PFSK-1 (cell line): ENCODE measurements at regions not wholly inside any gene's neighbourhood (a gene's known extent, or its start where the extent isn't known, plus 50 kb on each side); places are given as distances from the start of the nearest gene placed in this dataset.

Experiments
- FOXP2 ChIP-seq: optimal IDR thresholded peaks from 2 replicates; pipeline ENCODE3; 2011; ENCODE audit warnings: borderline replicate concordance, control low read depth, inconsistent platforms; ENCODE audit not compliant: insufficient read depth; ENCODE audit errors: extremely low read length, extremely low read depth
- POLR2AphosphoS5 ChIP-seq: IDR thresholded peaks from 2 replicates; pipeline ENCODE4 v1.6.1; 2012; ENCODE audit warnings: low read depth, mild to moderate bottlenecking, control low read depth, low read length, moderate library complexity
- SIN3A ChIP-seq: IDR thresholded peaks from 2 replicates; pipeline ENCODE4 v1.6.1; 2012; ENCODE audit warnings: mild to moderate bottlenecking, low read length, moderate library complexity, borderline replicate concordance; ENCODE audit not compliant: insufficient read depth
- TAF1 ChIP-seq: IDR thresholded peaks from 2 replicates; pipeline ENCODE4 v1.6.1; 2012; ENCODE audit warnings: low read length, control low read depth, borderline replicate concordance; ENCODE audit not compliant: insufficient read depth
- TF ChIP-seq, protein P1 (sequence below), 2 experiments: IDR thresholded peaks; 2 replicates each; pipeline versions ENCODE4 v1.6.1 to v1.8.0; 2011 to 2012; ENCODE audit warnings: low read depth in 2 of 2, low read length in 2 of 2, control low read depth in 1 of 2, inconsistent platforms in 1 of 2, mild to moderate bottlenecking in 1 of 2, moderate library complexity in 1 of 2; ENCODE audit not compliant: insufficient read depth in 1 of 2

DNA sequence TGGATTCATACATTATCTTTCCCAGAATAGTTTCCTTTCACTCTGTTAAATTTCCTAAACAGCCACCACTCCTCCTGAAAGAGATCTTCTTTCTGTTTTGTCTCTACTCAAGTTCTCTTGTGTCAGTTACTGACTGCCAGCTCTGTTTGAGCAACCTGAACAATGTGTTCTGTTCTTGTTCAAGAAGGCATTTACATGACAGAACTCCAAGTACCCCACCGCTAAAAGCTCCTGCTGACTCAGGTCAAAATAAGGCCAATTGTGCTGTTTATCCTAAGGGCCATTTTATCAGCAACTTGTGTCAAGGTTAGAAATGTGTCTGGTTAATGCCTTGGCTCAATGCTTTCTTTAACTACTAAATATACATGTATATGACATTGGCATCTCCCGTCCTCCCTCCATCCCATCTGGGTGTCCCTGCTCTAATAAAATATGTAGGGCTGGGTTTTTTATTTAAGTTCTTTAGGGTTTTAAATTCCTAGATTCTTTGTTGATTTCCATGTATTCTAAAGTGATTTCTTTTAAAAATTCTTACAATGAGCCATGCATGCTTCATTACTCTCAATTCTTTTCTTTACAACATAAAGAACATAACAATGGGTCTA, 144.3 kb upstream of the PAQR3 start:
- TF ChIP-seq TAF1: no peak
- no peak for TF ChIP-seq FOXP2
- TF ChIP-seq POLR2AphosphoS5: no peak
- TF ChIP-seq SIN3A: no peak
- TF ChIP-seq, protein P1, sequence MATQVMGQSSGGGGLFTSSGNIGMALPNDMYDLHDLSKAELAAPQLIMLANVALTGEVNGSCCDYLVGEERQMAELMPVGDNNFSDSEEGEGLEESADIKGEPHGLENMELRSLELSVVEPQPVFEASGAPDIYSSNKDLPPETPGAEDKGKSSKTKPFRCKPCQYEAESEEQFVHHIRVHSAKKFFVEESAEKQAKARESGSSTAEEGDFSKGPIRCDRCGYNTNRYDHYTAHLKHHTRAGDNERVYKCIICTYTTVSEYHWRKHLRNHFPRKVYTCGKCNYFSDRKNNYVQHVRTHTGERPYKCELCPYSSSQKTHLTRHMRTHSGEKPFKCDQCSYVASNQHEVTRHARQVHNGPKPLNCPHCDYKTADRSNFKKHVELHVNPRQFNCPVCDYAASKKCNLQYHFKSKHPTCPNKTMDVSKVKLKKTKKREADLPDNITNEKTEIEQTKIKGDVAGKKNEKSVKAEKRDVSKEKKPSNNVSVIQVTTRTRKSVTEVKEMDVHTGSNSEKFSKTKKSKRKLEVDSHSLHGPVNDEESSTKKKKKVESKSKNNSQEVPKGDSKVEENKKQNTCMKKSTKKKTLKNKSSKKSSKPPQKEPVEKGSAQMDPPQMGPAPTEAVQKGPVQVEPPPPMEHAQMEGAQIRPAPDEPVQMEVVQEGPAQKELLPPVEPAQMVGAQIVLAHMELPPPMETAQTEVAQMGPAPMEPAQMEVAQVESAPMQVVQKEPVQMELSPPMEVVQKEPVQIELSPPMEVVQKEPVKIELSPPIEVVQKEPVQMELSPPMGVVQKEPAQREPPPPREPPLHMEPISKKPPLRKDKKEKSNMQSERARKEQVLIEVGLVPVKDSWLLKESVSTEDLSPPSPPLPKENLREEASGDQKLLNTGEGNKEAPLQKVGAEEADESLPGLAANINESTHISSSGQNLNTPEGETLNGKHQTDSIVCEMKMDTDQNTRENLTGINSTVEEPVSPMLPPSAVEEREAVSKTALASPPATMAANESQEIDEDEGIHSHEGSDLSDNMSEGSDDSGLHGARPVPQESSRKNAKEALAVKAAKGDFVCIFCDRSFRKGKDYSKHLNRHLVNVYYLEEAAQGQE (IDR thresholded peaks at IDR 0.05; ENCODE audit: insufficient read depth in 1 of 2, low read depth in 2 of 2, low read length in 2 of 2): no peak

DNA sequence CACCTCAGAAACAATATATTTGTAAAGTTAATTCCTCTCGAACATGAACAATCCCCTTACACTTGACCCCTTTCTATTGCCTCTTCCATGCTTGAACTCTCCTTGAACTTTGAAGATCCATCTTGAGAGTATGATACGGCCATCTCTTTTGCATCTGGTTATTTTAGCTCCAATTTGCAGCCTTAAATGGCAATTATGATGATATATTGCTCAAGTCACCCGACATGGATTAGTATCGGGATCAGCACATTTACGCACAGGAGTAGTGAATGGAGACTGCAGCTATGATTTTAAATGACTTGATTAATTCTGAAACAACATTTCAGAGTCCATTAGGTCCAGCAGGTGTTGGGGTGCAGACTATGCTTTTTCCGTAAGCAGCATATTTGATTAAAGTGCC, 143.8 kb upstream of the PAQR3 start:
- TF ChIP-seq POLR2AphosphoS5: no peak
- no peak for TF ChIP-seq SIN3A
- TF ChIP-seq, protein P1 (IDR thresholded peaks at IDR 0.05; ENCODE audit: insufficient read depth in 1 of 2, low read depth in 2 of 2, low read length in 2 of 2): no peak
- no peak for TF ChIP-seq FOXP2
- TF ChIP-seq TAF1: no peak

DNA sequence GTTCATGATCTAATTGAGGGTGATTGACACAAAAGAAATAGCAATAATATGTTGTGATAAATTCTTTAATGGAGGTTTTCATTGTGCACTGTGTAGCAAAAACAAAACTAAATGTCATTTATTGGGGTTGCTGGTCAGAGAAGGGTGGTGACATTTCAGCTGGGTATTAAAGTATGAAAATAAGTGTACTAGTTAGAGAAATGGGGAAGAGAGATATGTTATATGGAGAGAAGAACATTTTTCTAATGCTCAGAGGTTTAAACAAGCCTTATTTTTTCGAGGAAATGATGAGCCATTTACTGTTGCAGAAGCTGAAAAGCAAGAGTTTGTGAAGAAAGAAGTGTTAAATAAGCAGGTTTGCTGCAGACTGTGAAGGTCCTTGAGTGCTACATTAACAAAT, 142.7 kb upstream of the PAQR3 start:
- TF ChIP-seq, protein P1 (IDR thresholded peaks at IDR 0.05; ENCODE audit: insufficient read depth in 1 of 2, low read depth in 2 of 2, low read length in 2 of 2): no peak
- TF ChIP-seq TAF1: no peak
- TF ChIP-seq SIN3A: no peak
- no peak for TF ChIP-seq POLR2AphosphoS5
- TF ChIP-seq FOXP2: no peak

DNA sequence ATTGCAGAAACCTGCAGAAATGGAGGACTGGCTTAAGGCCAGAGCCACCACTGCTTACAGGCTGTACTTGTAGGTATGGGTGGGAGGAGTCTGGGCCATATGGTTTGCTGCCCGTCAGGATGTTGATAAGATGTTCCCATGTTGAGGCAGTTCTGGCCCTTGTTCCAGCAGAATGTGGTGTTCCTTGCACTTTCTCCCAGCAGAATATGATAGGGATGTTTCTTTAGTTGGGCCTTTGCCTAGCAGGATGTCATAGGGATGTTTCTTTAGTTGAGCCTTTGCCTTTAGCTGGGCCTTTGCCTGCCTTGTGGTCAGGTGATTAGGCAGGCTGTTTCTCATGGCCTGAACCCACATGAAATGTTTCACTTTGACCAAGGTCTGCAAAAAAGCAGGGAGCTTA, 139.1 kb upstream of the PAQR3 start:
- TF ChIP-seq, protein P1 (IDR thresholded peaks at IDR 0.05; ENCODE audit: insufficient read depth in 1 of 2, low read depth in 2 of 2, low read length in 2 of 2): no peak
- TF ChIP-seq SIN3A (no peak), FOXP2 (no peak), TAF1 (no peak), POLR2AphosphoS5 (no peak)
